Spinal cord (tissue), 9 donors: ENCODE measurements at regions not wholly inside any gene's neighbourhood (a gene's known extent, or its start where the extent isn't known, plus 50 kb on each side); places are given as distances from the start of the nearest gene placed in this dataset.
"Not testable (repeated sequence)": the region's sequence is repeated elsewhere in the genome, so short reads cannot be mapped to it uniquely, and the experiment has no call there.

Experiments used
- DNase-seq, 6 donors: peaks; one replicate each; pipeline versions ENCODE4 v3.0.0 to v3.0.0-alpha.2; 2013 to 2015; ENCODE audit warnings: low spot score in 6 of 6, low read depth in 4 of 6
- H3K27ac ChIP-seq: one replicate; pipeline ENCODE4 v1.5.1; 2013; ENCODE audit warnings: low read depth, low read length, control low read depth
- H3K27me3 ChIP-seq: one replicate; pipeline ENCODE4 v1.6.1; 2013; ENCODE audit warnings: low read length; ENCODE audit not compliant: control insufficient read depth, insufficient read depth
- H3K36me3 ChIP-seq: one replicate; pipeline ENCODE4 v1.6.1; 2013; ENCODE audit warnings: low read length; ENCODE audit not compliant: control insufficient read depth, insufficient read depth
- H3K4me1 ChIP-seq: one replicate; pipeline ENCODE4 v1.6.1; 2013; ENCODE audit warnings: low read length; ENCODE audit not compliant: control insufficient read depth, insufficient read depth
- H3K4me3 ChIP-seq: one replicate; pipeline ENCODE4 v1.5.1; 2013; ENCODE audit warnings: low read depth, low read length, control low read depth
- H3K9me3 ChIP-seq: one replicate; pipeline ENCODE4 v1.6.1; 2013; ENCODE audit warnings: low read length; ENCODE audit not compliant: control insufficient read depth, insufficient read depth
- WGBS: methylation state at CpG from one replicate; pipeline ENCODE4 v1.1.5; 2013; ENCODE audit warnings: missing lambda C conversion rate; ENCODE audit not compliant: insufficient coverage; 5-methylcytosine and 5-hydroxymethylcytosine counted together
- donor health status: healthy.

DNA sequence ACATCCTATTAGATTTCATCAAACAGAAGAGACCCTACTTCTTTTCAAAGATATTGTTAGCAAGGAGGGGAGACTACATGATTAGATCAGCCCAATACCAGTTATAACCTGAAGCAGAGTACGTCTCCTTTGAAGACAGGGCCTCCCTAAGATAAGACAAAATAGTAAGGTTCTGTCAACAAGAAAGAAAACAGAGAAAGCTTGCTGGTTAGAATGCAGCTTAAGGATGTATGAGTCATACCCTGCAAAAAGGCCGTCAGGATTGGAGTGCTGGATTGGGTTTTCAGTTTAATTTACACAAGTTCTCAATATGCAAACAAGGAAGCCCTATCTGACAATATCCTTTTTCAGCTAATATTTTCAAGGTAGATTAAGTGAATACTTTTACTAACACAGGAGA lies 1581.2 kb upstream of the WWC1 start:
- H3K36me3 ChIP-seq: no peaks in the 10 kb centered on the region
- no peak overlapping the region for H3K4me3 ChIP-seq
- no CpG with 5 or more reads among the region's 2 CpGs for WGBS
- H3K27me3 ChIP-seq: no peaks in the 10 kb centered on the region
- no peaks in the 10 kb centered on the region for H3K4me1 ChIP-seq
- no peak overlapping the region for H3K27ac ChIP-seq
- no peaks in the 10 kb centered on the region for H3K9me3 ChIP-seq
- no peak for DNase-seq

GRCh38 chr5:166712447-166713185 lies 1578.8 kb upstream of the WWC1 start:
- Histone ChIP-seq H3K27ac (no peak overlapping the region), H3K4me1 (no peaks in the 10 kb centered on the region), H3K9me3 (no peaks in the 10 kb centered on the region), H3K4me3 (no peak overlapping the region), H3K36me3 (no peaks in the 10 kb centered on the region), H3K27me3 (no peaks in the 10 kb centered on the region)
- no peak for DNase-seq
- 36% methylated on average over 1 of the region's 1 CpG for WGBS

- no peak for DNase-seq
- Histone ChIP-seq H3K9me3 (no peaks in the 10 kb centered on the region), H3K27me3 (no peaks in the 10 kb centered on the region), H3K36me3 (no peaks in the 10 kb centered on the region), H3K4me3 (no peak overlapping the region), H3K27ac (no peak overlapping the region), H3K4me1 (no peaks in the 10 kb centered on the region)
- 86% methylated on average over 6 of the region's 8 CpGs for WGBS
These were observed 1578.2 kb upstream of the WWC1 start for GRCh38 chr5:166713295-166713694.

GRCh38 chr5:166716856-166717492 lies 1574.5 kb upstream of the WWC1 start:
- WGBS: 79% methylated on average over 4 of the region's 6 CpGs
- H3K27ac ChIP-seq: no peak overlapping the region

GRCh38 chr5:166719991-166720390 lies 1571.5 kb upstream of the WWC1 start:
- no CpG with 5 or more reads among the region's 2 CpGs for WGBS
- Histone ChIP-seq H3K4me1 (no peaks in the 10 kb centered on the region), H3K27ac (no peak overlapping the region), H3K9me3 (no peaks in the 10 kb centered on the region), H3K27me3 (no peaks in the 10 kb centered on the region), H3K36me3 (no peaks in the 10 kb centered on the region), H3K4me3 (no peak overlapping the region)
- no peak for DNase-seq

More at GRCh38 chr5:166716856-166717492, 1574.5 kb upstream of the WWC1 start:
- Histone ChIP-seq H3K36me3 (no peaks in the 10 kb centered on the region), H3K4me3 (no peak overlapping the region), H3K4me1 (no peaks in the 10 kb centered on the region), H3K9me3 (no peaks in the 10 kb centered on the region), H3K27me3 (no peaks in the 10 kb centered on the region)
- DNase-seq: no peak

GRCh38 chr5:166722939-166723338 lies 1568.5 kb upstream of the WWC1 start:
- Histone ChIP-seq H3K4me1 (no peaks in the 10 kb centered on the region), H3K27me3 (no peaks in the 10 kb centered on the region), H3K4me3 (no peak overlapping the region), H3K9me3 (no peaks in the 10 kb centered on the region), H3K36me3 (no peaks in the 10 kb centered on the region), H3K27ac (no peak overlapping the region)
- no peak for DNase-seq
- WGBS: no CpG with 5 or more reads among the region's 2 CpGs

- no peak overlapping the region for H3K27ac ChIP-seq
- peak in 4 of 6 donors; percentile 12 to 54 (median 34) for DNase-seq
These were observed 1567.2 kb upstream of the WWC1 start for GRCh38 chr5:166724284-166724683.

DNA sequence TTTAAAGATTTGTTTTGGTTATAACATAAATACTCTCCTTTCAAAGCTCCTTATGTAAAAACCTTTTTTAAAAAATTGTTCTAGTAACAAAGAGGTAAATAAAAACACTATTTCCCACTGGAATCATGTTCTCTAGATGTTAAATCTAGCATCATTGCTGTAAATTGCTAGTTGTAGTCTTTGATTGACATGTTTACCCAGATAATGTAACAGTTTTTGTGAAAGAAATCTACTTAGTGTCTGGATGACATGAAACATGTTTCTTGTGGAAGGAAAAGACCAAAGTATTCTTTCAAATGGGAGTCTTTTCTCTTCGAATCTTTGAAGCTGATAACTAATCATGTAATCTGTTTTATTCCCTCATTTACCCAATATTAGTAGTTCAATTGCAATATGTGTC lies 1565.9 kb upstream of the WWC1 start:
- Histone ChIP-seq H3K9me3 (no peaks in the 10 kb centered on the region), H3K4me3 (no peak overlapping the region), H3K4me1 (no peaks in the 10 kb centered on the region), H3K27me3 (no peaks in the 10 kb centered on the region), H3K36me3 (no peaks in the 10 kb centered on the region), H3K27ac (no peak overlapping the region)
- WGBS: no CpG with 5 or more reads among the region's 1 CpG
- DNase-seq: no peak

More at GRCh38 chr5:166724284-166724683, 1567.2 kb upstream of the WWC1 start:
- Histone ChIP-seq H3K27me3 (no peaks in the 10 kb centered on the region), H3K4me3 (no peak overlapping the region), H3K9me3 (no peaks in the 10 kb centered on the region), H3K36me3 (no peaks in the 10 kb centered on the region), H3K4me1 (no peaks in the 10 kb centered on the region)
- WGBS: 63% methylated on average over 3 of the region's 5 CpGs

GRCh38 chr5:166726406-166726805 lies 1565.0 kb upstream of the WWC1 start:
- 50% methylated on average over 1 of the region's 1 CpG for WGBS
- no peaks in the 10 kb centered on the region for H3K4me1 ChIP-seq
- no peak overlapping the region for H3K27ac ChIP-seq
- H3K36me3 ChIP-seq: no peaks in the 10 kb centered on the region
- H3K9me3 ChIP-seq: no peaks in the 10 kb centered on the region
- DNase-seq: no peak
- H3K27me3 ChIP-seq: no peaks in the 10 kb centered on the region
- no peak overlapping the region for H3K4me3 ChIP-seq

DNA sequence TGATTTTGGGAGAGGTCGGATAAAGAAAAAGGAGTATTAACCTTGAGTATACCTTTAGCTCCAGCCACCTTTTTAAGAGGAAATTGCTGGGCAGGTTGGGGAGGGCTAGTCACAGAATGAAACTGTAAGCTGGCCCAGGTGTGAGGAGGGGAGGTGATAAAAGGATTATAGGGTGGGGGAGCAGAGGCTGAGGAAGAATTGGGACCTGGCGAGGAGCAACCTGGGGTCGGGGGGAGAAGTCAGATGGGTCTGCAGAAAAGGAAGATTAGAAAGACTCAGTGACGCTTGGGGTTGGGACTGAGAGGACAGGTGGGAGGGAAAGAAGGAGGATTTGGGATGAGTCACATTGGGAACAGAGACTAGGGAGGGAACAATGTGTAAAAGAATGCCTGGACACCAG lies 1548.5 kb upstream of the WWC1 start:
- DNase-seq: not testable (repeated sequence)
- 89% methylated on average over 3 of the region's 4 CpGs for WGBS

More for the DNA sequence above, 1548.5 kb upstream of the WWC1 start:
- H3K4me3 ChIP-seq, H3K27ac ChIP-seq, H3K27me3 ChIP-seq, H3K36me3 ChIP-seq, H3K9me3 ChIP-seq, H3K4me1 ChIP-seq: not testable (repeated sequence)
